ENCODE measurements at regions not wholly inside any gene's neighbourhood (a gene's known extent, or its start where the extent isn't known, plus 50 kb on each side); places are given as distances from the start of the nearest gene placed in this dataset.

- no peak for DNase-seq (ENCODE audit: low spot score)
These were observed 50.0 kb upstream of the ARHGEF26 start for GRCh38 chr3:154071146-154071545.
